BE2C (cell line): ENCODE measurements at regions not wholly inside any gene's neighbourhood (a gene's known extent, or its start where the extent isn't known, plus 50 kb on each side); places are given as distances from the start of the nearest gene placed in this dataset.

Experiments used
- DNase-seq: peaks from one replicate; pipeline ENCODE4 v3.0.0-alpha.2; 2020
- H3K27me3 ChIP-seq: fragments of 250-450 bp; sonication (Bioruptor Pico); 2 replicates; pipeline ENCODE4 v1.5.1; 2020; ENCODE audit warnings: mild to moderate bottlenecking
- H3K36me3 ChIP-seq: fragments of 250-450 bp; sonication (Bioruptor Pico); 2 replicates; pipeline ENCODE4 v1.5.1; 2020; ENCODE audit warnings: mild to moderate bottlenecking
- H3K4me1 ChIP-seq: fragments of 250-450 bp; sonication (Bioruptor Pico); 2 replicates; pipeline ENCODE4 v1.5.1; 2020
- H3K4me3 ChIP-seq: 2 replicates; pipeline ENCODE4 v1.5.1; 2011; ENCODE audit warnings: low read depth, low read length
- H3K9me3 ChIP-seq: fragments of 250-450 bp; sonication (Bioruptor Pico); 2 replicates; pipeline ENCODE4 v1.5.1; 2020
- CTCF ChIP-seq: IDR thresholded peaks from 2 replicates; pipeline ENCODE4 v1.5.1; 2012; ENCODE audit warnings: mild to moderate bottlenecking, low read depth, low read length

DNA sequence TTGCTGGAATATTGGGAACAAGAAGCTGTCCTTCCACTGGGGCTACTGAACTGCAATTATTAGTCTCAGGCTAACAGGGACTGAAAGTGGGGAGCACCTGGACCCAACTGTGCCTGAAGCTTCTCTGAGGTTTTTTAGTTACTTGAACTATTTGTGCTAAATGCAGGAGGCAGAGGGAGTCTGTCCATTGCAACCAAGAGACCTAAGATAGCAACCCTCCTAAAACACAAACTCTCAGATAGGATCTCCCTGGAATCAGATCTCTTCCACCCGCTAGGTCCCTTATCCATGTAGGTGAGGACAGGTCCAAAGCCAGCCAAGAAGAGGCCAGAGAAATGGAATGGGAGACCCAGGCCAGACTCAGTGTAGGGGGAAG is 58.1 kb downstream of the NCOR2 start:
- peaks cover 4% of the 10 kb centered on the region for H3K36me3 ChIP-seq
- no peaks in the 10 kb centered on the region for H3K9me3 ChIP-seq
- peaks cover 43% of the 10 kb centered on the region for H3K4me1 ChIP-seq
- DNase-seq, result no peak
- no peak overlapping the region for H3K4me3 ChIP-seq
- H3K27me3 ChIP-seq, result no peaks in the 10 kb centered on the region
- TF ChIP-seq CTCF, result no peak

DNA sequence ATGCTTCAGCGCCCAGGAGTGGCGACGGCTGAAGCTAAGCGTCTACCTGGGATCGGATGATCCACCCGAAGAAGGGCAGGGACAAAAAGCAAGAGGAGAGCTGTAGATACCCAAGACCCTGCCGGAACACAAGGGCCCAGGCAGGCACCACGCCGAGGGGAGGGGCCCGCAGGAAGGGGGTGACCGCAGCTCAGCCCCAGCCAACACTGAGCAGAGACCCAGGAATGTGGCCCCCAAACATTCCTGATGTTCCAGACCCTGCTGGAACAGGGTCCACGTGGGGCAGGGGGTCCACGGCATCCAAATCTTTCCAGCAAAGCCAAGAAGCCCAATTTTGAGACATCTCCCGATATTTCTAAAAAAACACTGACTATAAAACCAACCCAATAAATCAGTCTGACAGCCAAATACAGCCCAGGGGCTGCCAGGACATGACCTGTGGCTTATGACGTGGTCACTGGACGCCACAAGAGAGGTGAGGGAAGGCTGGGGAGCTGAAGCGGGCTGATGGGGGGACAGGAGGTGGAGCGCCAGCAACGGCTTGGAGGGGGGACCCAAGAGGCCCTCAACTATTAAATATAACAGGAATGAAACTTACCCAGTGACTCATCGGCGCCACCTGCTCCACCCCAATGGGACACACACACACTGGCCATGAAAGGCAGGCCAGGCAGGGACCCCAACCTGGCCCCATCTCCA is 58.9 kb downstream of the NCOR2 start:
- 0 out of 2 replicates have a peak, but pooled peaks have one; percentile 6 for TF ChIP-seq CTCF
- DNase-seq, result no peak
- Histone ChIP-seq H3K9me3 (no peaks in the 10 kb centered on the region), H3K4me1 (peaks cover 39% of the 10 kb centered on the region), H3K4me3 (no peak overlapping the region), H3K27me3 (no peaks in the 10 kb centered on the region), H3K36me3 (peaks cover 3% of the 10 kb centered on the region)

GRCh38 chr12:124507188-124508109 is 60.0 kb downstream of the NCOR2 start:
- TF ChIP-seq CTCF, result no peak
- H3K4me1 ChIP-seq, result peaks cover 28% of the 10 kb centered on the region
- H3K4me3 ChIP-seq, result peak overlapping the region; percentile 39; the same call in 1 of the 2 replicates
- DNase-seq, result no peak
- no peaks in the 10 kb centered on the region for H3K9me3 ChIP-seq
- H3K27me3 ChIP-seq, result no peaks in the 10 kb centered on the region
- peaks cover 3% of the 10 kb centered on the region for H3K36me3 ChIP-seq

- Histone ChIP-seq H3K4me3 (peak overlapping the region; percentile 39; the same call in 1 of the 2 replicates), H3K27me3 (no peaks in the 10 kb centered on the region), H3K36me3 (no peaks in the 10 kb centered on the region; the same call in 1 of the 2 replicates), H3K9me3 (no peaks in the 10 kb centered on the region), H3K4me1 (peaks cover 26% of the 10 kb centered on the region)
- no peak for TF ChIP-seq CTCF
- no peak for DNase-seq
Observed at GRCh38 chr12:124506832-124507153, 60.6 kb downstream of the NCOR2 start.

DNA sequence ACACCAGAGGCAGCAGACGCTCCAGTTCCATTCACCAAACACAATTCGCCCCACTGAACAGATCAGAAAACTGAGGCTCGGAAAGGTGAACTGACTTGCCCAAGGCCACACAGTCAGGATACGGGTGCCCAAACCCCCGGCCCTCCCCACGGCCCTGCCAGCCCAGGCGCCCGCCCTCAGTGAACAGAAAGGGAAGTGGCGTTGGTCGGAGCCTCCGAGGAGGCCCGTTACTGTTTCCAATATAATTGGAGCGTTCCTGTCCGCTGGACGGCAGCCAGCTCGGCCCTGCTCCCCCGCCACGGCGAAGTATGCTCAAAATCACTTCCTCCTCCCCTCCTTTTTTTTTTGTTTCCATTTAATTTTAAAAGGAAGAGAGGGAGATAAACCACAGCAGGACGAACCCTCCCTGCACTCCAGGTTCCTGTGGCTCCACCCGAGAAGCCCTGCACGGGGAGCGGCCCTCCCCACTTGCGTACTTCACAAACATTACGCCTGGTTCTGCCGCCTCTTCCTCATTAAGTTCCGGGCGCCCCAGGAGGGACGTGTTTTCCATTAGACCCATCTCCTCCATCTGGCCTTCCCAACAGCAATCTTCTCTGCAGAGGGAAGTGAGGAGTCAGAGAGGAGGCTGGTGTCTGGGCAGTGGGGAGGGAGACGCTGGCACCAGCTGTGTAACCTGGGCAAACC is 61.1 kb downstream of the NCOR2 start:
- no peaks in the 10 kb centered on the region; the same call in 1 of the 2 replicates for H3K36me3 ChIP-seq
- no peaks in the 10 kb centered on the region for H3K27me3 ChIP-seq
- peak; percentile 72 for DNase-seq
- no peak for TF ChIP-seq CTCF
- H3K9me3 ChIP-seq, result no peaks in the 10 kb centered on the region
- H3K4me1 ChIP-seq, result peaks cover 26% of the 10 kb centered on the region
- peak overlapping the region; percentile 39 for H3K4me3 ChIP-seq
